ENCODE measurements at regions not wholly inside any gene's neighbourhood (a gene's known extent, or its start where the extent isn't known, plus 50 kb on each side); places are given as distances from the start of the nearest gene placed in this dataset.
"Not testable (repeated sequence)": the region's sequence is repeated elsewhere in the genome, so short reads cannot be mapped to it uniquely, and the experiment has no call there.

- peak; percentile 85 for DNase-seq
Observed at GRCh38 chr19:31448221-31448657, 99.0 kb upstream of the TSHZ3 start.

- DNase-seq = no peak
Observed at GRCh38 chr19:31449379-31449778, 100.1 kb upstream of the TSHZ3 start.

GRCh38 chr19:31450696-31451095 lies 101.5 kb upstream of the TSHZ3 start:
- no peak for DNase-seq

GRCh38 chr19:31451686-31452330 lies 102.6 kb upstream of the TSHZ3 start:
- DNase-seq = no peak

GRCh38 chr19:31459430-31459829 lies 110.2 kb upstream of the TSHZ3 start:
- DNase-seq = no peak

GRCh38 chr19:31461814-31462539 lies 112.7 kb upstream of the TSHZ3 start:
- no peak for DNase-seq

- no peak for DNase-seq
Observed at GRCh38 chr19:31470229-31470939, 121.1 kb upstream of the TSHZ3 start.

GRCh38 chr19:31470952-31471351 lies 121.7 kb upstream of the TSHZ3 start:
- no peak for DNase-seq

- DNase-seq = no peak
Observed at GRCh38 chr19:31478241-31478640, 129.0 kb upstream of the TSHZ3 start.

- DNase-seq = no peak
Observed at GRCh38 chr19:31483226-31483857, 134.1 kb upstream of the TSHZ3 start.

- DNase-seq = not testable (repeated sequence)
Observed at GRCh38 chr19:31484858-31485410, 135.7 kb upstream of the TSHZ3 start.

GRCh38 chr19:31485472-31485871 lies 136.2 kb upstream of the TSHZ3 start:
- DNase-seq = no peak

GRCh38 chr19:31491242-31491641 lies 142.0 kb upstream of the TSHZ3 start:
- no peak for DNase-seq

GRCh38 chr19:31492050-31492449 lies 142.8 kb upstream of the TSHZ3 start:
- no peak for DNase-seq

GRCh38 chr19:31496076-31496475 lies 146.8 kb upstream of the TSHZ3 start:
- no peak for DNase-seq

GRCh38 chr19:31497709-31498108 lies 148.5 kb upstream of the TSHZ3 start:
- no peak for DNase-seq

- no peak for DNase-seq
Observed at GRCh38 chr19:31498781-31499180, 149.5 kb upstream of the TSHZ3 start.

GRCh38 chr19:31499281-31500196 lies 150.3 kb upstream of the TSHZ3 start:
- DNase-seq = no peak

- no peak for DNase-seq
Observed at GRCh38 chr19:31500197-31500830, 151.1 kb upstream of the TSHZ3 start.

GRCh38 chr19:31500946-31501345 lies 151.7 kb upstream of the TSHZ3 start:
- DNase-seq = no peak

- DNase-seq = no peak
Observed at GRCh38 chr19:31501427-31502195, 152.4 kb upstream of the TSHZ3 start.
